Ascending aorta (tissue), 2 donors: ENCODE measurements at regions not wholly inside any gene's neighbourhood (a gene's known extent, or its start where the extent isn't known, plus 50 kb on each side); places are given as distances from the start of the nearest gene placed in this dataset.

Experiments used
- DNase-seq, 2 donors: peaks; one replicate each; pipeline ENCODE4 v3.0.0-alpha.2; 2019; ENCODE audit warnings: low spot score in 2 of 2
- H3K27ac ChIP-seq, 2 donors: fragments of 200-600 bp; sonication (generic); one replicate each; pipeline ENCODE4 v1.5.1; 2016 to 2017; ENCODE audit warnings: mild to moderate bottlenecking in 1 of 2
- H3K27me3 ChIP-seq: fragments of 200-600 bp; sonication (generic); one replicate; pipeline ENCODE4 v1.5.1; 2017
- H3K36me3 ChIP-seq, 2 donors: fragments of 200-600 bp; sonication (generic); one replicate each; pipeline ENCODE4 v1.5.1; 2016
- H3K4me1 ChIP-seq, 2 donors: fragments of 200-600 bp; sonication (generic); one replicate each; pipeline ENCODE4 v1.5.1; 2016 to 2017; ENCODE audit warnings: mild to moderate bottlenecking in 1 of 2
- H3K4me3 ChIP-seq, 2 donors: fragments of 200-600 bp; sonication (generic); one replicate each; pipeline ENCODE4 v1.5.1; 2016 to 2017; ENCODE audit warnings: mild to moderate bottlenecking in 1 of 2
- H3K9me3 ChIP-seq, 2 donors: fragments of 200-600 bp; sonication (generic); one replicate each; pipeline ENCODE4 v1.5.1; 2016
- CTCF ChIP-seq, 3 experiments: fragments of 200-600 bp in 2 of 3; fragments of 450-650 bp in 1 of 3; sonication (generic) in 2 of 3; IDR thresholded peaks; one replicate each; pipeline ENCODE4 v1.5.1; 2016 to 2019; ENCODE audit warnings: antibody characterized with exemption in 3 of 3, mild to moderate bottlenecking in 1 of 3, moderate library complexity in 1 of 3
- intact Hi-C: fragments of 100-400 bp; cut with DNase I; formaldehyde crosslinking; loops from one replicate; pipeline ENCODE4 v1.15.1; 2023

GRCh38 chr5:124553911-124554310, 192.5 kb downstream of the ZNF608 start:
- Histone ChIP-seq H3K9me3 (no peaks in the 10 kb centered on the region), H3K4me3 (no peak overlapping the region), H3K27ac (no peak overlapping the region), H3K27me3 (no peaks in the 10 kb centered on the region), H3K4me1 (no peaks in the 10 kb centered on the region), H3K36me3 (no peaks in the 10 kb centered on the region)
- DNase-seq: no peak
- intact Hi-C loops: no loop called here
- TF ChIP-seq CTCF (IDR thresholded peaks at IDR 0.05): no peak

GRCh38 chr5:124552526-124552925, 193.9 kb downstream of the ZNF608 start:
- no peak overlapping the region for H3K27ac ChIP-seq
- no peaks in the 10 kb centered on the region for H3K36me3 ChIP-seq
- no peak for DNase-seq
- no peaks in the 10 kb centered on the region for H3K9me3 ChIP-seq
- no peak overlapping the region for H3K4me3 ChIP-seq
- TF ChIP-seq CTCF (IDR thresholded peaks at IDR 0.05): no peak
- intact Hi-C loops: no loop called here
- no peaks in the 10 kb centered on the region for H3K27me3 ChIP-seq
- H3K4me1 ChIP-seq: no peaks in the 10 kb centered on the region

DNA sequence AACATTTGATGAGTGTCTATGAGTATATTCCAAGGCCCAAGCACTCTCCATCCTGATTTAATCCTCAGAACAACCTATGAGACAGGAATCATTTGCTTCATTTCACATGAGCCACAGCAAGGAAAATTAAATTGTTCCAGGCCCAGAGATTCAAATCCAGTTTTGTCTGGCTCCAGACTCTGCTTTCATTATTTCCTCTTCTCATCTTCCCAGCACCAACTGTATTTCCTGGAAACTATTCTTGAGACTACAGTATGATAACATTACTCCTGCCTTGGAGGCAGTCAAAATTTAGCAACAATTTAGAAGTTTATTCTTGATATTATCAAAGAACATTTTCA, 194.5 kb downstream of the ZNF608 start:
- H3K27ac ChIP-seq: no peak overlapping the region
- TF ChIP-seq CTCF (IDR thresholded peaks at IDR 0.05): no peak
- intact Hi-C loops: no loop called here
- H3K4me1 ChIP-seq: no peaks in the 10 kb centered on the region
- no peaks in the 10 kb centered on the region for H3K27me3 ChIP-seq
- H3K36me3 ChIP-seq: no peaks in the 10 kb centered on the region
- no peak for DNase-seq
- H3K4me3 ChIP-seq: no peak overlapping the region
- no peaks in the 10 kb centered on the region for H3K9me3 ChIP-seq

- Histone ChIP-seq H3K27ac (no peak overlapping the region), H3K27me3 (no peaks in the 10 kb centered on the region), H3K4me3 (no peak overlapping the region), H3K36me3 (no peaks in the 10 kb centered on the region), H3K4me1 (no peaks in the 10 kb centered on the region), H3K9me3 (no peaks in the 10 kb centered on the region)
- intact Hi-C loops: no loop called here
- DNase-seq: no peak
- no peak for TF ChIP-seq CTCF (IDR thresholded peaks at IDR 0.05)
Measured at GRCh38 chr5:124550731-124551130, 195.7 kb downstream of the ZNF608 start.

- Histone ChIP-seq H3K27ac (no peak overlapping the region), H3K4me3 (no peak overlapping the region), H3K36me3 (no peaks in the 10 kb centered on the region), H3K4me1 (no peaks in the 10 kb centered on the region), H3K9me3 (no peaks in the 10 kb centered on the region), H3K27me3 (no peaks in the 10 kb centered on the region)
- no peak for DNase-seq
- intact Hi-C loops: no loop called here
- no peak for TF ChIP-seq CTCF (IDR thresholded peaks at IDR 0.05)
Measured at GRCh38 chr5:124549891-124550436, 196.5 kb downstream of the ZNF608 start.

GRCh38 chr5:124546643-124547042, 199.8 kb downstream of the ZNF608 start:
- intact Hi-C loops: no loop called here
- no peak for DNase-seq
- no peak for TF ChIP-seq CTCF (IDR thresholded peaks at IDR 0.05)
- Histone ChIP-seq H3K9me3 (no peaks in the 10 kb centered on the region), H3K27ac (no peak overlapping the region), H3K4me3 (no peak overlapping the region), H3K36me3 (no peaks in the 10 kb centered on the region), H3K27me3 (no peaks in the 10 kb centered on the region), H3K4me1 (no peaks in the 10 kb centered on the region)
